ENCODE measurements at regions not wholly inside any gene's neighbourhood (a gene's known extent, or its start where the extent isn't known, plus 50 kb on each side); places are given as distances from the start of the nearest gene placed in this dataset.
A peak's percentile ranks its signal among the peaks of the same experiment; 100 is the strongest.
"Not testable (repeated sequence)": the region's sequence is repeated elsewhere in the genome, so short reads cannot be mapped to it uniquely, and the experiment has no call there.

- no peak for DNase-seq (ENCODE audit: low read depth)
- no peak overlapping the region for H3K4me3 ChIP-seq (ENCODE audit: low read depth, low read length)
- TF ChIP-seq, protein P1, sequence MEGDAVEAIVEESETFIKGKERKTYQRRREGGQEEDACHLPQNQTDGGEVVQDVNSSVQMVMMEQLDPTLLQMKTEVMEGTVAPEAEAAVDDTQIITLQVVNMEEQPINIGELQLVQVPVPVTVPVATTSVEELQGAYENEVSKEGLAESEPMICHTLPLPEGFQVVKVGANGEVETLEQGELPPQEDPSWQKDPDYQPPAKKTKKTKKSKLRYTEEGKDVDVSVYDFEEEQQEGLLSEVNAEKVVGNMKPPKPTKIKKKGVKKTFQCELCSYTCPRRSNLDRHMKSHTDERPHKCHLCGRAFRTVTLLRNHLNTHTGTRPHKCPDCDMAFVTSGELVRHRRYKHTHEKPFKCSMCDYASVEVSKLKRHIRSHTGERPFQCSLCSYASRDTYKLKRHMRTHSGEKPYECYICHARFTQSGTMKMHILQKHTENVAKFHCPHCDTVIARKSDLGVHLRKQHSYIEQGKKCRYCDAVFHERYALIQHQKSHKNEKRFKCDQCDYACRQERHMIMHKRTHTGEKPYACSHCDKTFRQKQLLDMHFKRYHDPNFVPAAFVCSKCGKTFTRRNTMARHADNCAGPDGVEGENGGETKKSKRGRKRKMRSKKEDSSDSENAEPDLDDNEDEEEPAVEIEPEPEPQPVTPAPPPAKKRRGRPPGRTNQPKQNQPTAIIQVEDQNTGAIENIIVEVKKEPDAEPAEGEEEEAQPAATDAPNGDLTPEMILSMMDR (IDR thresholded peaks at IDR 0.05; ENCODE audit: insufficient read depth, low read depth, low read length, missing control alignments), result no peak
Measured at GRCh38 chr10:64346389-64346788, 825.2 kb downstream of the REEP3 start.

- TF ChIP-seq, protein P1 (IDR thresholded peaks at IDR 0.05; ENCODE audit: insufficient read depth, low read depth, low read length, missing control alignments), result no peak
- no peak overlapping the region for H3K4me3 ChIP-seq (ENCODE audit: low read depth, low read length)
- DNase-seq (ENCODE audit: low read depth), result no peak
Measured at GRCh38 chr10:64350665-64351064, 829.5 kb downstream of the REEP3 start.

DNA sequence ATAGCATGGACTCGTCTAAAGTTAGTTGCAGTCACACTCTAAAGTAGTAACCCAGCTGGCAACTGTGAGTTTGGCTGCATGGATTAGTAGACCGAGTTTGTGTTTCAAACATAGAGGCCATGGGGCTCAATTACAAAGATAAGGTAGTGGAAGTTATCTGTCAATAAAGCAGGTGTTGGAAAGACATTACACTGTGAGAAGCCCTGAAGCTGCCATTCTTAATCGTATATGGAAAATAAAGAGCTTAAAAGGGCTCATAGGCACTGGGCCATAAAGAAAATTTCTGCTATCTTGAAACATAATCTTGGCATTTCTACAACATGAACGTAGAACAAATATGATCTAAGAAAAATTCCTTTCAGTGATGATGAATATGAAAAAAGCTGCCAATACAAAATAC lies 837.7 kb downstream of the REEP3 start:
- TF ChIP-seq, protein P1 (IDR thresholded peaks at IDR 0.05; ENCODE audit: insufficient read depth, low read depth, low read length, missing control alignments), result no peak
- no peak for DNase-seq (ENCODE audit: low read depth)
- H3K4me3 ChIP-seq (ENCODE audit: low read depth, low read length), result no peak overlapping the region

DNA sequence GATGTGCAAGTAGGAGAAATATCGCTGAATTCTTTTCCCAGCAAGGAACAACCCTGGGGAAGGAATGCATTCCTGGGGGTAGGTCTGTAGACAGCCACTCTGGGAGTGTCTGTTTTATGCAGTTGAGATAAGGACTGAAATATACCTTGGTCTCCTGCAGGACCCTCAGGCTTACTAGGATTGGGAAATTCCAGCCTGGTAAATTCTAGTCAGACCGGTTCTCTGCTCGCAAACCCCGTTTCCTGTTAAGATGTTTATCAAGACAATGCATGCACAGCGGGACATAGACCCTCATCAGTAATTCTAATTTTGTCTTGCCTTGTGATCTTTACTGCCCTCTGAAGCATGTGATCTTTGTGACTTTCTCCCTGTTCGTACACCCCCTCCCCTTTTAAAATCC lies 839.0 kb downstream of the REEP3 start:
- H3K4me3 ChIP-seq (ENCODE audit: low read depth, low read length); DNase-seq (ENCODE audit: low read depth): not testable (repeated sequence)

DNA sequence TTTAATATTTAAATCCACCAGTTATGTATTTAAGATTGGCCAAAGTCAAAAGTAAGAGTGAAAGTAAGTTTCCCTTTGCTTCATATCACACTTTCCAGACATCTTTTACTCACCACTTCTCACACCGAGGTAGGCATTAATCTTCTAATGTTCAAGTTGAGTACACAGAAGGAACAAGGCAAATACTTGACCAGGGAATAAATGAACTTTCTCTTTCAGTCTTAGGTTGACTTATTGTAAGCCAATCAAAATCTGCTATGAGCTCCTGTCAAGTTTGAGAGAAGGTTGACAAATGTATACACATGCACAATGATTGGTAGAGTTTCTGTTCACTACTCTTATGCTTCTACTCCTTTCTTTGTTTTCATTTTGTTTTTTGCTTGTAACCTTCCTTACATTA lies 842.5 kb downstream of the REEP3 start:
- TF ChIP-seq, protein P1 (IDR thresholded peaks at IDR 0.05; ENCODE audit: insufficient read depth, low read depth, low read length, missing control alignments), result no peak
- peak; percentile 1 for DNase-seq (ENCODE audit: low read depth)

DNA sequence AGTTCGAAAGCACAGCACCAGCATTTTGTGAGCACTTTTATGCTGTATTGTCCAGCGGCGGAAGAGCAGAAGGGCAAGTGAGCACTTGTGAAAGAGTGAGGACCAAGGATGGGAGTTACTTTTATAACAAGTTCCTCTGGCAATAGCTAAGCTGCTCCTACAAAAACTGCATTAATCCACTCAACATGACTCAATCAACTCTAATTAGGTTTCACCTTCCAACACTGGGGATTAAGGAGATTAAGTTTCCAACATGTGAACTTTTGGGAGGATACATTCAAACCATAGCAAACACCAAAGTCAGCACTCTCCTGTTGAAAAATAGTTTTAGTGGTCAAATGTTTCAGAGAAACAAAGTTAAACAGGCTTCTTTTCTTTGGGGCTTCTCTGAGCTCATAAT lies 844.5 kb downstream of the REEP3 start:
- H3K4me3 ChIP-seq (ENCODE audit: low read depth, low read length), result no peak overlapping the region
- TF ChIP-seq, protein P1 (IDR thresholded peaks at IDR 0.05; ENCODE audit: insufficient read depth, low read depth, low read length, missing control alignments), result no peak
- DNase-seq (ENCODE audit: low read depth), result no peak

More for the DNA sequence above, 842.5 kb downstream of the REEP3 start:
- no peak overlapping the region for H3K4me3 ChIP-seq (ENCODE audit: low read depth, low read length)

- no peak overlapping the region for H3K4me3 ChIP-seq (ENCODE audit: low read depth, low read length)
- TF ChIP-seq, protein P1 (IDR thresholded peaks at IDR 0.05; ENCODE audit: insufficient read depth, low read depth, low read length, missing control alignments), result no peak
- DNase-seq (ENCODE audit: low read depth), result no peak
Measured at GRCh38 chr10:64368298-64368697, 847.1 kb downstream of the REEP3 start.
